Lower leg skin (tissue), 4 donors: ENCODE measurements at regions not wholly inside any gene's neighbourhood (a gene's known extent, or its start where the extent isn't known, plus 50 kb on each side); places are given as distances from the start of the nearest gene placed in this dataset.

ENCODE experiments used
- DNase-seq, 2 donors: peaks; one replicate each; pipeline ENCODE4 v3.0.0-alpha.2; 2019; ENCODE audit warnings: low spot score in 2 of 2
- H3K4me3 ChIP-seq: fragments of 200-600 bp; sonication (generic); 2 replicates; pipeline ENCODE4 v1.5.1; 2017; ENCODE audit warnings: mild to moderate bottlenecking, low read depth; ENCODE audit not compliant: poor library complexity, severe bottlenecking
- CTCF ChIP-seq, 3 donors: fragments of 450-650 bp; IDR thresholded peaks; one replicate each; pipeline ENCODE4 v1.5.1; 2016; ENCODE audit warnings: antibody characterized with exemption in 3 of 3, mild to moderate bottlenecking in 3 of 3, moderate library complexity in 2 of 3
- POLR2A ChIP-seq, 2 donors: fragments of 450-650 bp; IDR thresholded peaks; one replicate each; pipeline ENCODE4 v1.6.1; 2016 to 2017; ENCODE audit warnings: antibody characterized with exemption in 2 of 2, mild to moderate bottlenecking in 1 of 2, moderate library complexity in 1 of 2
- WGBS, 2 donors: methylation state at CpG; one replicate each; pipeline ENCODE4 v1.1.5; 2018; 5-methylcytosine and 5-hydroxymethylcytosine counted together
- intact Hi-C: fragments of 100-400 bp; cut with DNase I; formaldehyde crosslinking; loops from one replicate; pipeline ENCODE4 v1.15.0; 2023; ENCODE audit warnings: low total_unique reads

GRCh38 chr10:107900131-107900530 lies 735.6 kb upstream of the SORCS1 start:
- TF ChIP-seq POLR2A (IDR thresholded peaks at IDR 0.05) (no peak), CTCF (IDR thresholded peaks at IDR 0.05) (no peak)
- H3K4me3 ChIP-seq, result no peak overlapping the region
- DNase-seq, result no peak
- WGBS, 2 donors, result 74 to 77% methylated on average over 5 of the region's 5 CpGs
- intact Hi-C loops, result no loop called here

GRCh38 chr10:107899502-107900062 lies 735.1 kb upstream of the SORCS1 start:
- intact Hi-C loops, result no loop called here
- DNase-seq, result no peak
- no peak for TF ChIP-seq POLR2A (IDR thresholded peaks at IDR 0.05)
- TF ChIP-seq CTCF (IDR thresholded peaks at IDR 0.05), result no peak
- 71 to 72% methylated on average over 4 of the region's 4 CpGs for WGBS, 2 donors
- no peak overlapping the region for H3K4me3 ChIP-seq

GRCh38 chr10:107899075-107899474 lies 734.6 kb upstream of the SORCS1 start:
- H3K4me3 ChIP-seq, result no peak overlapping the region
- intact Hi-C loops, result no loop called here
- no peak for TF ChIP-seq POLR2A (IDR thresholded peaks at IDR 0.05)
- TF ChIP-seq CTCF (IDR thresholded peaks at IDR 0.05), result no peak
- DNase-seq, result no peak
- 85 to 88% methylated on average over 4 of the region's 4 CpGs for WGBS, 2 donors

GRCh38 chr10:107898392-107898791 lies 733.9 kb upstream of the SORCS1 start:
- H3K4me3 ChIP-seq, result no peak overlapping the region
- no peak for DNase-seq
- TF ChIP-seq POLR2A (IDR thresholded peaks at IDR 0.05) (no peak), CTCF (IDR thresholded peaks at IDR 0.05) (no peak)
- 62 to 70% methylated on average over 4 of the region's 4 CpGs for WGBS, 2 donors
- intact Hi-C loops, result no loop called here

- TF ChIP-seq POLR2A (IDR thresholded peaks at IDR 0.05) (no peak), CTCF (IDR thresholded peaks at IDR 0.05) (no peak)
- intact Hi-C loops, result no loop called here
- 44 to 52% methylated on average over 4 of the region's 4 CpGs for WGBS, 2 donors
- no peak for DNase-seq
- H3K4me3 ChIP-seq, result no peak overlapping the region
Measured at GRCh38 chr10:107894516-107894915, 730.0 kb upstream of the SORCS1 start.

- intact Hi-C loops, result no loop called here
- no peak overlapping the region for H3K4me3 ChIP-seq
- TF ChIP-seq POLR2A (IDR thresholded peaks at IDR 0.05) (no peak), CTCF (IDR thresholded peaks at IDR 0.05) (no peak)
- no peak for DNase-seq
- 26 to 27% methylated on average over 2 of the region's 2 CpGs for WGBS, 2 donors
Measured at GRCh38 chr10:107889105-107889504, 724.6 kb upstream of the SORCS1 start.
